WTC11 (cell line): ENCODE measurements at regions not wholly inside any gene's neighbourhood (a gene's known extent, or its start where the extent isn't known, plus 50 kb on each side); places are given as distances from the start of the nearest gene placed in this dataset.
A peak's percentile ranks its signal among the peaks of the same experiment; 100 is the strongest.

Source experiments
- ATAC-seq: fragments of 200-7000 bp; cut with Tn5 transposase; 2 replicates; pipeline ENCODE4 v1.10.0; 2021; ENCODE audit warnings: mild to moderate bottlenecking, moderate library complexity
- CTCF ChIA-PET: fragments of 300-600 bp; sonication (Branson Sonifier 250); formaldehyde crosslinking; loops from one replicate; lab custom pipeline; 2021; ENCODE audit warnings: antibody characterized with exemption; lab: Charles Lee
- POLR2A ChIA-PET: fragments of 350-600 bp; sonication (Branson Sonifier 250); formaldehyde crosslinking; loops from one replicate; lab custom pipeline; 2021; ENCODE audit warnings: antibody characterized with exemption; lab: Charles Lee
- DNase-seq: peaks from one replicate; pipeline ENCODE4 v3.0.0; 2021; ENCODE audit warnings: low spot score
- H3K27ac Mint-ChIP-seq: 2 replicates; pipeline ENCODE4 v1.8.0; 2021; ENCODE audit warnings: mixed read lengths
- H3K27me3 Mint-ChIP-seq: 2 replicates; pipeline ENCODE4 v1.8.0; 2021; ENCODE audit warnings: low read depth, mild to moderate bottlenecking, moderate library complexity, mixed read lengths
- H3K36me3 Mint-ChIP-seq: 2 replicates; pipeline ENCODE4 v1.8.0; 2021; ENCODE audit warnings: mixed read lengths
- H3K4me1 Mint-ChIP-seq: 2 replicates; pipeline ENCODE4 v1.8.0; 2022; ENCODE audit warnings: mixed read lengths
- H3K4me3 Mint-ChIP-seq: 2 replicates; pipeline ENCODE4 v1.8.0; 2021; ENCODE audit warnings: mild to moderate bottlenecking, moderate library complexity, mixed read lengths
- H3K9me3 Mint-ChIP-seq: 2 replicates; pipeline ENCODE4 v1.8.0; 2021; ENCODE audit warnings: mixed read lengths
- ATF1 ChIP-seq: sonication (generic); formaldehyde crosslinking; IDR thresholded peaks from 2 replicates; pipeline ENCODE4 v1.8.1; 2023; ENCODE audit warnings: mild to moderate bottlenecking, moderate library complexity, missing genetic modification reagents
- FOXK1 ChIP-seq: sonication (generic); formaldehyde crosslinking; IDR thresholded peaks from 2 replicates; pipeline ENCODE4 v1.8.0; 2022; ENCODE audit warnings: mild to moderate bottlenecking, moderate library complexity, missing genetic modification reagents
- KAT7 ChIP-seq: sonication (generic); formaldehyde crosslinking; IDR thresholded peaks from 2 replicates; pipeline ENCODE4 v1.8.1; 2023; ENCODE audit warnings: missing genetic modification reagents, mild to moderate bottlenecking, borderline replicate concordance
- NFATC4 ChIP-seq: fragments of 250-450 bp; sonication (Bioruptor Pico); IDR thresholded peaks from 2 replicates; pipeline ENCODE4 v1.9.0; 2021; ENCODE audit warnings: mild to moderate bottlenecking
- NR2C2 ChIP-seq: sonication (generic); formaldehyde crosslinking; IDR thresholded peaks from 2 replicates; pipeline ENCODE4 v1.8.0; 2022; ENCODE audit warnings: mild to moderate bottlenecking, missing genetic modification reagents
- OVOL2 ChIP-seq: fragments of 250-450 bp; sonication (Bioruptor Pico); IDR thresholded peaks from 2 replicates; pipeline ENCODE4 v1.9.0; 2021; ENCODE audit warnings: mild to moderate bottlenecking, borderline replicate concordance
- SMAD4 ChIP-seq: sonication (generic); formaldehyde crosslinking; IDR thresholded peaks from 2 replicates; pipeline ENCODE4 v1.8.0; 2022; ENCODE audit warnings: mild to moderate bottlenecking, missing genetic modification reagents
- SOX15 ChIP-seq: fragments of 250-450 bp; sonication (Bioruptor Pico); IDR thresholded peaks from 2 replicates; pipeline ENCODE4 v1.9.0; 2021; ENCODE audit warnings: mild to moderate bottlenecking
- ZNF219 ChIP-seq: sonication (generic); formaldehyde crosslinking; IDR thresholded peaks from 2 replicates; pipeline ENCODE4 v1.8.0; 2023; ENCODE audit warnings: missing genetic modification reagents, mild to moderate bottlenecking, borderline replicate concordance
- ZNF263 ChIP-seq: sonication (generic); formaldehyde crosslinking; IDR thresholded peaks from 2 replicates; pipeline ENCODE4 v1.8.1; 2022; ENCODE audit warnings: low read depth, mild to moderate bottlenecking, moderate library complexity, missing genetic modification reagents
- TF ChIP-seq, protein P1 (sequence below): fragments of 250-450 bp; sonication (Bioruptor Pico); IDR thresholded peaks from 2 replicates; pipeline ENCODE4 v1.9.0; 2021; ENCODE audit warnings: moderate library complexity, mild to moderate bottlenecking, inconsistent platforms, borderline replicate concordance
- TF ChIP-seq, protein P2 (sequence below): fragments of 250-450 bp; sonication (Bioruptor Pico); conservative IDR thresholded peaks from 2 replicates; pipeline ENCODE4 v1.9.0; 2021; ENCODE audit warnings: mild to moderate bottlenecking
- TF ChIP-seq, protein P3 (sequence below): fragments of 250-450 bp; sonication (Bioruptor Pico); IDR thresholded peaks from 2 replicates; pipeline ENCODE4 v2.1.2; 2022; ENCODE audit warnings: mild to moderate bottlenecking, moderate library complexity
- TF ChIP-seq, protein P4 (sequence below): sonication (generic); formaldehyde crosslinking; IDR thresholded peaks from 2 replicates; pipeline ENCODE4 v1.8.0; 2022; ENCODE audit warnings: mild to moderate bottlenecking, missing genetic modification reagents
- TF ChIP-seq, protein P5 (sequence below): fragments of 250-450 bp; sonication (Bioruptor Pico); IDR thresholded peaks from 2 replicates; pipeline ENCODE4 v1.9.0; 2021; ENCODE audit warnings: mild to moderate bottlenecking, borderline replicate concordance
- TF ChIP-seq, protein P6 (sequence below): sonication (generic); formaldehyde crosslinking; IDR thresholded peaks from 2 replicates; pipeline ENCODE4 v1.8.1; 2022; ENCODE audit warnings: missing genetic modification reagents, borderline replicate concordance

DNA sequence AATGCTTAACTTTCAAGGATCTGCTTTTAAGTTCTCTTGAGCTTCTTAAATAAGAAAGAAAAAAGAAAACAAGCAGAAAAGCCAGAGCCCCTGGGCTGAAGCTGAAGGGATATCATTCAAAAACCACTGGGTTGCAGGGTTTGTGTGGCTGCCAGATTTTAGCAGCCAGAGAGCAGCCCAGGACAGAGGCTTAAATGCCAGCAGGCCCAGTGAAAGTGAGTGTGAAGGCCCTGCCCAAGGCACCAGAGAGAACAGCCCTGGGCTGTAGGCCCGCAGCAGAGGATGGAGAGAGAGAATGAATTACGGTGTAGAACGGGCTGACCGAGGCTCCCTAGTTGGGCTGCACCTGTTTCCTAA is 106.3 kb upstream of the BOC start:
- peaks cover 49% of the 10 kb centered on the region for H3K4me1 Mint-ChIP-seq
- ATAC-seq (peak; percentile 86), DNase-seq (peak; percentile 15)
- ChIA-PET POLR2A (no interaction called here), CTCF (interaction anchor here (0.7 to 0.8 kb wide), 2 partner anchors 9 to 184 kb away, joined by 3 read pairs; no protein-coding TSS in a partner anchor)
- TF ChIP-seq, protein P1, sequence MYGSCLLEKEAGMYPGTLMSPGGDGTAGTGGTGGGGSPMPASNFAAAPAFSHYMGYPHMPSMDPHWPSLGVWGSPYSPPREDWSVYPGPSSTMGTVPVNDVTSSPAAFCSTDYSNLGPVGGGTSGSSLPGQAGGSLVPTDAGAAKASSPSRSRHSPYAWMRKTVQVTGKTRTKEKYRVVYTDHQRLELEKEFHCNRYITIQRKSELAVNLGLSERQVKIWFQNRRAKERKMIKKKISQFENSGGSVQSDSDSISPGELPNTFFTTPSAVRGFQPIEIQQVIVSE (CRISPR knock-in tag), result no peak
- TF ChIP-seq NFATC4 (CRISPR knock-in tag), result no peak
- TF ChIP-seq, protein P2, sequence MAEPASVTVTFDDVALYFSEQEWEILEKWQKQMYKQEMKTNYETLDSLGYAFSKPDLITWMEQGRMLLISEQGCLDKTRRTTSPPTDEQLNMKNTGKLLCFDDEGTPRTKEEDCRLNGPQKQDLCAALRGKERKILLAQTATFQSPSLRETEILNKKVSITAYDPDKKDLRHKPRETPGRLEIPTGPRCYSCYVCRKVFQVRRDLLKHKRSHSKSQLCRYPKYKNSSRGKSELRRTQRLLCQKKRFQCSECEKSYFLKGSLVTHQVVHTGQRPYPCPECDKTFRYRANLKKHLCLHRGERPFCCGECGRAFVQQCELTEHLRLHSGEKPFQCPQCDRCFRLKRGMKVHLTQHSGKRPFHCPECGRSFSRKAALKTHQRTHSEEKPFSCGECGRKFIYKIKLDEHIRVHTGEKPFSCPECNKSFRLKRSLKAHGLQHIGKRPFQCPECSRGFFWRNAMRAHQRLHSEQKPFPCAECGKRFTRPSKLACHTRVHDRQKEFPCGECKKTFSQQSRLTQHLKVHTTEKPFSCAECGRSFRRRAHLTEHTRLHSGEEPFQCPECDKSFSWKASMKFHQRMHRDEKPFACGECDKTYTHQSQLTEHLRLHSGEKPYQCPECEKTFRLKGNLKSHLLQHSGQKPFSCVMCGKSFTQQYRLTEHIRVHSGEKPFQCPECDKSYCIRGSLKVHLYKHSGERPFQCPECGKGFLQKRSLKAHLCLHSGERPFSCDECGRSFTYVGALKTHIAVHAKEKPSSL, result no peak
- TF ChIP-seq SOX15 (CRISPR knock-in tag), result no peak
- TF ChIP-seq SMAD4 (CRISPR knock-in tag), result no peak
- TF ChIP-seq, protein P3, sequence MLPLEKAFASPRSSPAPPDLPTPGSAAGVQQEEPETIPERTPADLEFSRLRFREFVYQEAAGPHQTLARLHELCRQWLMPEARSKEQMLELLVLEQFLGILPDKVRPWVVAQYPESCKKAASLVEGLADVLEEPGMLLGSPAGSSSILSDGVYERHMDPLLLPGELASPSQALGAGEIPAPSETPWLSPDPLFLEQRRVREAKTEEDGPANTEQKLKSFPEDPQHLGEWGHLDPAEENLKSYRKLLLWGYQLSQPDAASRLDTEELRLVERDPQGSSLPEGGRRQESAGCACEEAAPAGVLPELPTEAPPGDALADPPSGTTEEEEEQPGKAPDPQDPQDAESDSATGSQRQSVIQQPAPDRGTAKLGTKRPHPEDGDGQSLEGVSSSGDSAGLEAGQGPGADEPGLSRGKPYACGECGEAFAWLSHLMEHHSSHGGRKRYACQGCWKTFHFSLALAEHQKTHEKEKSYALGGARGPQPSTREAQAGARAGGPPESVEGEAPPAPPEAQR, result no peak
- no peak for TF ChIP-seq NR2C2 (CRISPR knock-in tag)
- no peak for TF ChIP-seq ATF1 (CRISPR knock-in tag)
- TF ChIP-seq, all 79 proteins: peak for 0
- Mint-ChIP-seq H3K36me3 (no peaks in the 10 kb centered on the region; the same call in 1 of the 2 replicates), H3K27me3 (peaks cover 3% of the 10 kb centered on the region), H3K4me3 (no peak overlapping the region), H3K27ac (no peak overlapping the region), H3K9me3 (peaks cover 3% of the 10 kb centered on the region)

DNA sequence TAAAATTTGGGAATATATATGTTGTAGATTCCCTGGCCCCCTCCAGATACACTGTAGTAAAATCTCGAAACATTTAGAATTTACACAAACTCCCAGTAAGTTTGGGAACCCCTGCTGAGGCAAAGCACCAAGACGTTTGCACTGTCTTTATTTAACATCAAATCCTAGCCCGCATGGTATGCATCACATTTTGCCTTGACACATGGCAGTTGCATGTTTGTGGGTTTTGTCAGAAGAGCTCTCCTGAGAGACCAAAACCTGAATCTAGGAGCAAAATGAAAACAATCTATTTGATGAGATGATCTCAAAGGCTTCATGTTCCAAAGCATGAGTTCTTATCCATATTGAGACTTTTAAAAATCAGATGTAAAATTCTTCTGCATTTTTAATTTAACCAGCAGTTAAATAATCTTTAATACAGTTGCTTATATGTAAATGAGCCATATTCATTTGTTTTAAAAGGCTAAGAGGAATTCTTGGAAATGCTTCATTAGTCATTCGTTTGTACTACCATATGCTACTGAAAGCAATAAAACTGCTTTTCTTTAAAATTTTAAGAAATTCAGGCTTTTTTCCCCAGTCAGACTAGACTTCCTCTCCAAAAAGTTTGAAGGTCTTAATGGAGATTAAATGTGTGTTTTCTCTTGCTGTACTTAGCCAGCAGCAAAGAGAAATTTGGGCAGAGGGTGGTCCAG is 105.2 kb upstream of the BOC start:
- DNase-seq (no peak), ATAC-seq (no peak)
- Mint-ChIP-seq H3K27me3 (peaks cover 3% of the 10 kb centered on the region), H3K36me3 (no peaks in the 10 kb centered on the region), H3K4me1 (peaks cover 49% of the 10 kb centered on the region), H3K27ac (no peak overlapping the region), H3K9me3 (no peaks in the 10 kb centered on the region), H3K4me3 (no peak overlapping the region)
- POLR2A ChIA-PET, result no interaction called here
- CTCF ChIA-PET, result no interaction called here
- TF ChIP-seq KAT7 (CRISPR knock-in tag) (no peak), FOXK1 (CRISPR knock-in tag) (no peak), NFATC4 (CRISPR knock-in tag) (no peak), ZNF263 (CRISPR knock-in tag) (no peak), ZNF219 (CRISPR knock-in tag) (no peak), OVOL2 (CRISPR knock-in tag) (no peak)
- TF ChIP-seq, protein P4, sequence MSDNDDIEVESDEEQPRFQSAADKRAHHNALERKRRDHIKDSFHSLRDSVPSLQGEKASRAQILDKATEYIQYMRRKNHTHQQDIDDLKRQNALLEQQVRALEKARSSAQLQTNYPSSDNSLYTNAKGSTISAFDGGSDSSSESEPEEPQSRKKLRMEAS (CRISPR knock-in tag), result no peak
- TF ChIP-seq, protein P1 (CRISPR knock-in tag), result no peak
- TF ChIP-seq, protein P3, result no peak
- TF ChIP-seq, protein P5, sequence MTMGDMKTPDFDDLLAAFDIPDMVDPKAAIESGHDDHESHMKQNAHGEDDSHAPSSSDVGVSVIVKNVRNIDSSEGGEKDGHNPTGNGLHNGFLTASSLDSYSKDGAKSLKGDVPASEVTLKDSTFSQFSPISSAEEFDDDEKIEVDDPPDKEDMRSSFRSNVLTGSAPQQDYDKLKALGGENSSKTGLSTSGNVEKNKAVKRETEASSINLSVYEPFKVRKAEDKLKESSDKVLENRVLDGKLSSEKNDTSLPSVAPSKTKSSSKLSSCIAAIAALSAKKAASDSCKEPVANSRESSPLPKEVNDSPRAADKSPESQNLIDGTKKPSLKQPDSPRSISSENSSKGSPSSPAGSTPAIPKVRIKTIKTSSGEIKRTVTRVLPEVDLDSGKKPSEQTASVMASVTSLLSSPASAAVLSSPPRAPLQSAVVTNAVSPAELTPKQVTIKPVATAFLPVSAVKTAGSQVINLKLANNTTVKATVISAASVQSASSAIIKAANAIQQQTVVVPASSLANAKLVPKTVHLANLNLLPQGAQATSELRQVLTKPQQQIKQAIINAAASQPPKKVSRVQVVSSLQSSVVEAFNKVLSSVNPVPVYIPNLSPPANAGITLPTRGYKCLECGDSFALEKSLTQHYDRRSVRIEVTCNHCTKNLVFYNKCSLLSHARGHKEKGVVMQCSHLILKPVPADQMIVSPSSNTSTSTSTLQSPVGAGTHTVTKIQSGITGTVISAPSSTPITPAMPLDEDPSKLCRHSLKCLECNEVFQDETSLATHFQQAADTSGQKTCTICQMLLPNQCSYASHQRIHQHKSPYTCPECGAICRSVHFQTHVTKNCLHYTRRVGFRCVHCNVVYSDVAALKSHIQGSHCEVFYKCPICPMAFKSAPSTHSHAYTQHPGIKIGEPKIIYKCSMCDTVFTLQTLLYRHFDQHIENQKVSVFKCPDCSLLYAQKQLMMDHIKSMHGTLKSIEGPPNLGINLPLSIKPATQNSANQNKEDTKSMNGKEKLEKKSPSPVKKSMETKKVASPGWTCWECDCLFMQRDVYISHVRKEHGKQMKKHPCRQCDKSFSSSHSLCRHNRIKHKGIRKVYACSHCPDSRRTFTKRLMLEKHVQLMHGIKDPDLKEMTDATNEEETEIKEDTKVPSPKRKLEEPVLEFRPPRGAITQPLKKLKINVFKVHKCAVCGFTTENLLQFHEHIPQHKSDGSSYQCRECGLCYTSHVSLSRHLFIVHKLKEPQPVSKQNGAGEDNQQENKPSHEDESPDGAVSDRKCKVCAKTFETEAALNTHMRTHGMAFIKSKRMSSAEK, result no peak
- TF ChIP-seq, protein P6, sequence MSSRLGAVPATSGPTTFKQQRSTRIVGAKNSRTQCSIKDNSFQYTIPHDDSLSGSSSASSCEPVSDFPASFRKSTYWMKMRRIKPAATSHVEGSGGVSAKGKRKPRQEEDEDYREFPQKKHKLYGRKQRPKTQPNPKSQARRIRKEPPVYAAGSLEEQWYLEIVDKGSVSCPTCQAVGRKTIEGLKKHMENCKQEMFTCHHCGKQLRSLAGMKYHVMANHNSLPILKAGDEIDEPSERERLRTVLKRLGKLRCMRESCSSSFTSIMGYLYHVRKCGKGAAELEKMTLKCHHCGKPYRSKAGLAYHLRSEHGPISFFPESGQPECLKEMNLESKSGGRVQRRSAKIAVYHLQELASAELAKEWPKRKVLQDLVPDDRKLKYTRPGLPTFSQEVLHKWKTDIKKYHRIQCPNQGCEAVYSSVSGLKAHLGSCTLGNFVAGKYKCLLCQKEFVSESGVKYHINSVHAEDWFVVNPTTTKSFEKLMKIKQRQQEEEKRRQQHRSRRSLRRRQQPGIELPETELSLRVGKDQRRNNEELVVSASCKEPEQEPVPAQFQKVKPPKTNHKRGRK (CRISPR knock-in tag), result no peak
